ENCODE measurements at regions not wholly inside any gene's neighbourhood (a gene's known extent, or its start where the extent isn't known, plus 50 kb on each side); places are given as distances from the start of the nearest gene placed in this dataset.

DNA sequence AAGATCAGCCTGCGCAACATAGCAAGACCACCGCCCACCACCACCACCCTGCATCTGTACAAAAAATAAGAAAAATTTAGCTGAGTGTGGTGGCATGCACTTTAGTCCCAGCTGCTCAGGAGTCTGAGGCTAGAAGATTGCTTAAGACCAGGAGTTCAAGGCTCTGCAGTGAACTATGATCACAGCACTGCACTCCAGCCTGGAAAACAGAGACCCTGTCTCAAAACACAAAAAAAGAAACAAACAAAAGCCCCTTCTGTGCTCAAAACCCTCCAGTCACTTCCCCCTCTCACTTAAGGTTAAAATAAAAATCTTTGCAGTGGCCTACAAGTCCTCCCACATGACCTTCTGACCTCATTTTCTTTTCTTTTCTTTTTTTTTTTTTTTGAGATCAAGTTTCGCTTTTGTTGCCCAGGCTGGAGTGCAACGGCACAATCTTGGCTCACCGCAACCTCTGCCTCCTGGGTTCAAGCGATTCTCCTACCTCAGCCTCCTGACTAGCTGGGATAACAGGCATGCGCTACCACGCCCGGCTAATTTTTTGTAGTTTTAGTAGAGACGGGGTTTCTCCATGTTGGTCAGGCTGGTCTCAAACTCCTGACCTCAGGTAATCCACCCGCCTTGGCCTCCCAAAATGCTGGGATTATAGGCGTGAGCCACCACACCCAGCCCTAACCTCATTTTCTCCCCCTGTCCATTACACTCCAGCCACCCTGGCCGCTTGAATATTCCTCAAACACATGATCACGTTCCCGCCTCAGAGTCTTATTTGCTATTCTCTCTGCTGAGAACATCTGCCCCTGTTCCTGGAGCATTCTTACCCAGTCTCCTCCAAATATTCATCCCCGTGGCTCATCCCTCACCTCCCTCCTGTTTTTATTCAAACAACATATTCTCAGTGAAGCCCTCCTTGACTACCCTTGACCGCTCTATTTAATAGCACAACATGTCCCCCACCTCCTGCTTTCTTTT lies 126.6 kb upstream of the MED13 start:
- POLR2A ChIA-PET = no interaction called here
- H3K9me3 Mint-ChIP-seq = peaks cover 0 to 6% (median 2%) of the 10 kb centered on the region in 9 donors
- H3K4me1 Mint-ChIP-seq = no peaks in the 10 kb centered on the region
- no peak for DNase-seq
- H3K36me3 Mint-ChIP-seq = no peaks in the 10 kb centered on the region
- peaks cover 2 to 13% (median 9%) of the 10 kb centered on the region in 5 donors for H3K27me3 Mint-ChIP-seq
- H3K27ac Mint-ChIP-seq = no peak overlapping the region
- H3K4me3 Mint-ChIP-seq = no peak overlapping the region
- ATAC-seq = no peak

DNA sequence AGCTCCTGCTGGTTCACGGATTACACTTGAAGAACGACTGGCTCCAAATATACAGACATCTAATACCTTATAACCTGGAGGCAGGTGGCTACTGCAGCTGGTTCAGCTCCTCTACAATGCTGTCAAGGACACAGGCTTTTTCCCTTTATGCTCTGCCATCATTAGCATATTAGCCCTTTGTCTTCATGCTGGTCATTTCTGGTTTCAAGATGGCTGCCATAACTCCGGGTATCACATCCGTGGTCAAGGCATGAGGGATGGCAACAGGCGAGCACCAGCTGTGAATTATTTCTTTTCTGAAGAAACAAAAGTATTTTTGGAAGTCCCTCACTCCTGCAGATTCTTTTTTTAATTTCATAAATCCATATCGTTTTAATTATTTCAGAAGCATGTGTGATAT lies 124.3 kb upstream of the MED13 start:
- H3K27ac Mint-ChIP-seq = no peak overlapping the region
- H3K36me3 Mint-ChIP-seq = no peaks in the 10 kb centered on the region
- no peak for ATAC-seq
- no peaks in the 10 kb centered on the region for H3K9me3 Mint-ChIP-seq
- POLR2A ChIA-PET = interaction anchor here (0.6 kb wide), 1 partner anchor 239 kb away, joined by 4 read pairs; no protein-coding TSS in a partner anchor
- no peak overlapping the region for H3K4me3 Mint-ChIP-seq
- no peaks in the 10 kb centered on the region for H3K4me1 Mint-ChIP-seq
- DNase-seq = no peak
- peaks cover 2 to 19% (median 5%) of the 10 kb centered on the region in 5 donors for H3K27me3 Mint-ChIP-seq

DNA sequence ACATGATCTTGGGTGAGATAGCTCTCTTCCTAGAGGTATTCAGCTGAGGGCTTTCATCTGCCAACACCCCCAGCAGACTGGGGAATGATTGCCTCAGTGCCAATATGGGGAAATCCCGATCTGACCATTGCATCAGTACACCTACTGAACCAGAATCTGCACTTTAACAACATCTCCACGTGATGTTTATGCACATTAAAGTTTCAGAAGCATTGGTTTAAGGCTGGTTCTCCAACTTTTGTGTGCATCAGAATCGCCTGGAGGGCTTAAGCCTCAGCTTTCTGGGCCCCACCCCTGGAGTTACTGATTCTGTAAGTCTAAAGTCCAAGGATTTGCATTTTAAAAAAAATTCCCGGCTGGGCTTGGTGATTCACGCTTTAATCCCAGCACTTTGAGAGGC lies 123.6 kb upstream of the MED13 start:
- Mint-ChIP-seq H3K4me1 (no peaks in the 10 kb centered on the region), H3K4me3 (no peak overlapping the region), H3K27me3 (peaks cover 2 to 19% (median 5%) of the 10 kb centered on the region in 5 donors), H3K9me3 (no peaks in the 10 kb centered on the region), H3K27ac (no peak overlapping the region), H3K36me3 (no peaks in the 10 kb centered on the region)
- POLR2A ChIA-PET = interaction anchor here (0.6 kb wide), 1 partner anchor 238 kb away, joined by 4 read pairs; no protein-coding TSS in a partner anchor
- ATAC-seq (no peak), DNase-seq (no peak)

DNA sequence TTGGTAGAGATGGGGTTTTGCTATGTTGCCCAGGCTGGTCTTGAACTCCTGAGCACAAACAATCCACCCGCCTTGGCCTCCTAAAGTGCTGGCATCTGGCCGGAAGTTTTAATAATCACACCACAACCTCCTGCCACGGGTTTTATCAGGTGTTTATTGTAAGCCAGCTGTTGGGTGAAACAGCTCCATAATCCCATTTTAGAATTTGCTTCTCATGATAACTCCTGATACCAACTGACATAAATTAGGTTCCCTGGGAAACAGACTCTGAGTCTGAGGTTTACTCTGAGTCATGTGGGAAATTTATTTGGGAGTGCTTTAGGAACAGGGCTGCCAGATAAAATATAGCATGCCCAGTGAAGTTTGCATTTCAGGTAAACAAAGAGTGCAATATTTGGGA lies 122.6 kb upstream of the MED13 start:
- Mint-ChIP-seq H3K27ac (no peak overlapping the region), H3K4me3 (no peak overlapping the region), H3K9me3 (peaks cover 0 to under 1% (median 0%) of the 10 kb centered on the region in 9 donors), H3K36me3 (no peaks in the 10 kb centered on the region), H3K27me3 (peaks cover 0 to 19% (median 5%) of the 10 kb centered on the region in 5 donors), H3K4me1 (no peaks in the 10 kb centered on the region)
- DNase-seq (no peak), ATAC-seq (no peak)
- POLR2A ChIA-PET = no interaction called here

DNA sequence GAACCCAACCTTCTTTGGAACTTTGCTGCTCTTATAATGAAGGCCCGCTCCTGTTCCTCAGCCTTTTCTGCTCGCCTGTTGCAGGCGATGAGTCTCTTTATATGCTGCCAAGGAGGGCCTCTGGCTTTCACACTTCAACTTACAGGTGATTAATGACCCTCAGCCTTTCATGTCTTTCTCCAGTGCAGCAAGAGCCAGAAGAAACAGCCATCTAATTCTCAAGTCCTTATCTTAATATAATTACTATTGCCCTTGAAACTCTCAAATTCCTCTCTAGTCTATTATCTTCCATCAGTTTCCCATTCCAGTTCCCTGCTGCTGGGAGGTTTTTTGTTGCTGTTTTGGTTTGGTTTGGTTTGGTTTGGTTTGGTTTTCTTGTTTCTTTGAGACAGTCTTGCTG lies 121.8 kb upstream of the MED13 start:
- no peak for DNase-seq
- H3K9me3 Mint-ChIP-seq = peaks cover 0 to 6% (median 0%) of the 10 kb centered on the region in 9 donors
- no peak overlapping the region for H3K4me3 Mint-ChIP-seq
- no peak overlapping the region for H3K27ac Mint-ChIP-seq
- no peaks in the 10 kb centered on the region for H3K36me3 Mint-ChIP-seq
- H3K4me1 Mint-ChIP-seq = no peaks in the 10 kb centered on the region
- POLR2A ChIA-PET = no interaction called here
- no peak for ATAC-seq
- peaks cover 0 to 19% (median 5%) of the 10 kb centered on the region in 5 donors for H3K27me3 Mint-ChIP-seq

DNA sequence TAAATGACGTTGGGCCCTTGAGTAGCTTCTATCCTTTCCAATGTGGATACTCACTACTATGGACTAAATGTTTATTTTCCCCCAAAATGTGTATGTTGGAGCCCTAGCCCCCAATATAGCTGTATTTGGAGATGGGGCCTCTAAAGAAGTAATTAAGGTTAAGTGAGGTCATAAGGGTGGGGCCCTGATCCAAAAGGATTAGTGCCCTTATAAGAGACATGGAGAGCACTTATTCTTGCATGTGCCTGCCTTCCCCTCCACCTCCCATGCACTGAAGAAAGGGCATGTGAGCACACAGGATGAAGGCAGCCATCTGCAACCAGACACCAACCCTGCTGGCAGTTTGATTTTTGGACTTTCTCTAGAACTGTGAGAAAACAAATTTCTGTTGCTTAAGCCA lies 115.7 kb upstream of the MED13 start:
- Mint-ChIP-seq H3K27ac (no peak overlapping the region), H3K36me3 (no peaks in the 10 kb centered on the region), H3K27me3 (no peaks in the 10 kb centered on the region), H3K4me3 (no peak overlapping the region), H3K4me1 (no peaks in the 10 kb centered on the region), H3K9me3 (peaks cover 0 to 25% (median 10%) of the 10 kb centered on the region in 9 donors)
- POLR2A ChIA-PET = no interaction called here
- DNase-seq (no peak), ATAC-seq (no peak)

DNA sequence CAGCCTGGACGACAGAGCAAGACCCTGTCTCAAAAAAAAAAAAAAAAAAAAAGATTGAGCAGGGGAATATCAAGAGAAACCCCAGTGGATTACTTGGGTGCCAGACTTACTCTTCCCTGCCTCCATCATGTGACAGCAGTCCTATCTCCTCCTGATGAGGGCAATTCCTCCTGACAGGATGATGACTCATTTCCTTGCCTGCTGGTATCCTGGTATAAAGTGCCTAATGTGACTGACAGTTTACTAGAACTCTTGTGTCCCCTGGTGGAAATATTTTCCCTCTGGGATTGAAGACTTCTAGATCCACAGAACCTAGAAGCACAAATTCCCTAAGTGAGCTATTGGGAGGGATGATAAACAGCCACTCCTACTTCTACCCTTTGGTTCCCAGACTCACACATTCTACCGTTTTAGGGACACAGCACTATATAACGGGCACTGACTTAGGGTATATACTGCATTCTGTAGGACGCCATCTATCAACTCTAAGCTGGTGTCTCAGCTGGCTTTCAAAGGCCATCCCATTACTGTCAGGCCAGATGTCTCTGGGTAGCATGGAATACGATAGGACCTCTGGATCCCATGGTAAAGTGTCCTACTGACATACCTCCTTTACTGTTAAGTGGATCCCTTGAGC lies 114.6 kb upstream of the MED13 start:
- Mint-ChIP-seq H3K4me1 (no peaks in the 10 kb centered on the region), H3K27me3 (peaks cover 0 to 3% (median 0%) of the 10 kb centered on the region in 5 donors), H3K27ac (no peak overlapping the region), H3K36me3 (no peaks in the 10 kb centered on the region), H3K4me3 (no peak overlapping the region), H3K9me3 (peaks cover 0 to 25% (median 10%) of the 10 kb centered on the region in 9 donors)
- DNase-seq (no peak), ATAC-seq (no peak)
- POLR2A ChIA-PET = no interaction called here

DNA sequence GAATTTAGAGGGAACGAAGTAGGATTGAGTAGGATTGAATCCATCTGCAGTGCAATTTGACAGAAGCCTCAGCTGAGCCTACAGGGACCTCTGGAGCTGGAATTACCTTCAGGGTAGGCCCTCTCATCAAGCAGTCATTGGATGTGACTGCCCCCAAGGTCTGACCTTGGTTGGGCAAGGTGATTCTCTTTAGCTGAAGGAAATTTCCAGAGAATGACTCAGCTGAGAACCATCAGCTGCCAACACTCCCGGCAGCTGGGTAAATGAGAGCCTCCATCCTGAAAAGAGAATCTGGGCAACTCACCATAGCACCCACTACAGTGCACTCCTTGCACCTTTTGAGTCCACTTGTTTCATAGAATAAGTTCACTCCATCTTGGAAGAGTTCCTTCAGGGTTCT lies 113.5 kb upstream of the MED13 start:
- Mint-ChIP-seq H3K4me1 (no peaks in the 10 kb centered on the region), H3K9me3 (peaks cover 0 to 25% (median 10%) of the 10 kb centered on the region in 9 donors), H3K36me3 (no peaks in the 10 kb centered on the region), H3K27ac (no peak overlapping the region), H3K27me3 (peaks cover 0 to 4% (median 3%) of the 10 kb centered on the region in 5 donors), H3K4me3 (no peak overlapping the region)
- POLR2A ChIA-PET = no interaction called here
- DNase-seq = no peak
- no peak for ATAC-seq

DNA sequence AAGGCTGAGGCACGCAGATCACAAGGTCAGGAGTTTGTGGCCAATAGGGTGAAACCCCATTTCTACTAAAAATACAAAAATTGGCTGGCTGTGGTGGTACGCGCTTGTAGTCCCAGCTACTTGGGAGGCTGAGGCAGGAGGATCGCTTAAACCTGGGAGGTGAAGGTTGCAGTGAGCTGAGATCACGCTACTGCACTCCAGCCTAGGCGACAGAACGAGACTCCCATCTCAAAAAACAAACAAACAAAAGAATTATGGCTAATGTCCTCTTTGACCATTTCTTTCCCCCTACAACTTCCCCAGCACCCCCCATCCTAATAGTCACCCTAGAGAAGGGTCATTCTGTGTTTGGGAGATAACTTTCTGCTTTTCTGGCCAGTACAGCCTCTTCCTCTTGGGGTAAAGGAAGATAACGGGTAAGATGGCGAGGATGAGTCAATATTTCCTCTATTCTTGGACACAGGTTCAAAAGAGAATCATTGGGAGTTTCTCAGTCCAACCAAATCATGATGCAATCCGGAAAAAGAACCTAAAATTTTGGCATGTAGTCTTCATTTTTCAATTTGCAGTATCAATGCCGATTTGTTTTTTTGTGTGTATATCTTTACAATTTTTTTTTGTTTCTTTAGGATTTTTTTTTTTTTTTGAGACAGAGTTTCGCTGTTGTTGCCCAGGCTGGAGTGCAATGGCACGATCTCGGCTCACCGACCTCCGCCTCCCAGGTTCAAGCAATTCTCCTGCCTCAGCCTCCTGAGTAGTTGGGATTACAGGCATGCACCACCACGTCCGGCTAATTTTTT lies 107.6 kb upstream of the MED13 start:
- no peak for ATAC-seq
- Mint-ChIP-seq H3K27ac (no peak overlapping the region), H3K4me1 (peaks cover 0 to 4% (median 0%) of the 10 kb centered on the region in 4 donors), H3K4me3 (no peak overlapping the region), H3K36me3 (no peaks in the 10 kb centered on the region), H3K9me3 (peaks cover 0 to 2% (median 0%) of the 10 kb centered on the region in 9 donors), H3K27me3 (peaks cover 0 to 14% (median 11%) of the 10 kb centered on the region in 5 donors)
- no peak for DNase-seq
- POLR2A ChIA-PET = no interaction called here

DNA sequence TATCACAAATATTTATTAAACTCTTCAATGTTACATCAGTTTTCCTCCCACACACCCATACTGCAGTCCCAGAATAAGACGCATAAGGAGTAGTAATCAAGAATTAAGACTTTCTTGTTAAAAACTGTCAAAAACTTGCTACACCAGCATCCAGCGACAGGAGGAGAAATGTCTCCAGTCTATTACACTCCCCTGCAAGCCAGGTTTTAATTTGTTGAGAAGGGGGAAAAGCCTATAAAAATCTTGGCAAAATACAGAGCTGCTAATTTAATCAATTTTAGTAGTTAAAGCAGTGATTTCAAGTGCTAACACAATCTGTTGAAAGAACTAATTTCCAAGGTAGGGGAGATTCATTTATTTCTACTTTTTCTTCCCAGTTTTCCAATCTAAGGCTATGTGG lies 102.0 kb upstream of the MED13 start:
- H3K36me3 Mint-ChIP-seq = no peaks in the 10 kb centered on the region

DNA sequence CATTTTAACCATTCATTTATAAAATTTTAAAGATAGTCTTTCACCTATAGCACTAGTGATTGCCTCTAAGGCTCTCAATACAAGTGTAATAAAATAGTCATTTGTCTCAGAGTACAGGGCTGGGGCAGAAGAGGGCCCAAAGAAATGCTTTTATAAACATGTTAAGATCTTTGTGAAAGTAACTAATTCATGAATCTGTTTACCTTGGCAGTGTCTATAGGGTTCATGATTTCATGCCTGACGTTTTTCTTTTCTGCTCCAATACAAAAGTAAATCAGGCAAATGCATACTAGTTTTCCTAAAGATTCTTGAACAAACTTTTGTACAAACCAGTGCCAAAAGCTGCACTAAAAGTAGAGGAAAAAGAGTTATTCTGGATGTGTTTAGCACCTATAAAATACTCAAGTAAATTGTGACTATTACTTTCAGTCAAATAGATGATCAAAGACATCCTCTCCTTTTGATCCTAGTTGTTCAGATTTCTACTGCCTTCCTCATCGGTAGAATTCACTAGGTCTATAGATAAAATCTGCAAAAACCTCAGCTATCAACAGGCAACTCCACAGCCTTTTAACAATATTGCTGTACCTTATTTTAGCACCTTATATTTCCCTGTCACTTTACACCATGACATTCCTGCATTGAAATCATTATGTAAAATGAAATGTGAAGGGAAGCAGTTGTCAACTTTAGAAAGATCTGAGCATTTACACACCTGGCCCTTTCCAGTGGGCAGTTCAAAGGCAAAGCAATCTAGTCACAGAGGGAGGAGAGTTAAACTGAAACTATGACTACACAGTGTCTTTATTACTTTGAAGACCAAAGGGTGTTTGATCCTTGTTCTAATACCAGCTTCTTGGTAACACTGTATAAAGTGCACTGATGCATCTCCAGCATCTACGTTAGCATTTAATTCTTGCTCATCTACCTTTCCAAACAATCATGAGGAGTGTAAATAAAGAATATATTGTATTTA lies 100.0 kb upstream of the MED13 start:
- peaks cover 5 to 10% (median 8%) of the 10 kb centered on the region in 4 donors for H3K4me1 Mint-ChIP-seq
- DNase-seq (peak in 2 of 10 donors; percentile 11 to 13), ATAC-seq (peak in 1 of 2 donors; percentile 39)
- H3K9me3 Mint-ChIP-seq = peaks cover 0 to 2% (median 0%) of the 10 kb centered on the region in 9 donors
- H3K4me3 Mint-ChIP-seq = no peak overlapping the region
- POLR2A ChIA-PET = no interaction called here
- no peak overlapping the region for H3K27ac Mint-ChIP-seq
- H3K27me3 Mint-ChIP-seq = peaks cover 2 to 8% (median 3%) of the 10 kb centered on the region in 5 donors
- no peaks in the 10 kb centered on the region for H3K36me3 Mint-ChIP-seq

More for the DNA sequence above, 102.0 kb upstream of the MED13 start:
- Mint-ChIP-seq H3K4me1 (peaks cover 5 to 12% (median 9%) of the 10 kb centered on the region in 4 donors), H3K27me3 (peaks cover 0 to 9% (median 2%) of the 10 kb centered on the region in 5 donors), H3K27ac (no peak overlapping the region), H3K9me3 (peaks cover 0 to 2% (median 0%) of the 10 kb centered on the region in 9 donors), H3K4me3 (no peak overlapping the region)
- POLR2A ChIA-PET = no interaction called here
- ATAC-seq (no peak), DNase-seq (no peak)

DNA sequence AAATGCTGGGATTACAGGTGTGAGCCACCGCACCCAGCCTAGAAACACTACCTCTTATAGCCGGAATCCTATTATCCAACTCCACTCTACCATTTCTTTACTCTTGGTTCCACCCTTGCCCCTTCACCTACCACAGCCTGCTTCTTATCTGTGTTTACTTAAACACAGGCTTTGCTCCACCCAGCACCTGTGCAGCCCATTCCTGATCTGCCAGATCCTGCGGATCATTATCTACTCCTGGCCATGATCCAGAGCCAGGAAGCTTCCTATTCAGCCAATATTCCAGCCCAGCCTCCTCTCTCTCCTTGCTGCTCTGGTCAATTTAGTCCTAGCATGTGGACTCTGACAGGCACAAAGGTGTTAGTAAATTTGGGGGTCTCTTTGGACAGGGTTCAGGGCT lies 98.8 kb upstream of the MED13 start:
- POLR2A ChIA-PET = no interaction called here
- Mint-ChIP-seq H3K9me3 (no peaks in the 10 kb centered on the region), H3K27me3 (peaks cover 0 to 8% (median 6%) of the 10 kb centered on the region in 5 donors), H3K4me3 (no peak overlapping the region), H3K4me1 (peaks cover 5 to 10% (median 8%) of the 10 kb centered on the region in 4 donors), H3K36me3 (no peaks in the 10 kb centered on the region), H3K27ac (no peak overlapping the region)
- ATAC-seq (no peak), DNase-seq (no peak)

Measured in naive thymus-derived CD8-positive, alpha-beta T cell (primary cell).